ENCODE measurements at regions not wholly inside any gene's neighbourhood (a gene's known extent, or its start where the extent isn't known, plus 50 kb on each side); places are given as distances from the start of the nearest gene placed in this dataset.

- no peak overlapping the region for H3K18ac ChIP-seq (ENCODE audit: insufficient read length, low read depth, low read length)
- H3K9me3 ChIP-seq (ENCODE audit: control insufficient read depth, low read depth, low read length): no peaks in the 10 kb centered on the region
- TF ChIP-seq, protein P1, sequence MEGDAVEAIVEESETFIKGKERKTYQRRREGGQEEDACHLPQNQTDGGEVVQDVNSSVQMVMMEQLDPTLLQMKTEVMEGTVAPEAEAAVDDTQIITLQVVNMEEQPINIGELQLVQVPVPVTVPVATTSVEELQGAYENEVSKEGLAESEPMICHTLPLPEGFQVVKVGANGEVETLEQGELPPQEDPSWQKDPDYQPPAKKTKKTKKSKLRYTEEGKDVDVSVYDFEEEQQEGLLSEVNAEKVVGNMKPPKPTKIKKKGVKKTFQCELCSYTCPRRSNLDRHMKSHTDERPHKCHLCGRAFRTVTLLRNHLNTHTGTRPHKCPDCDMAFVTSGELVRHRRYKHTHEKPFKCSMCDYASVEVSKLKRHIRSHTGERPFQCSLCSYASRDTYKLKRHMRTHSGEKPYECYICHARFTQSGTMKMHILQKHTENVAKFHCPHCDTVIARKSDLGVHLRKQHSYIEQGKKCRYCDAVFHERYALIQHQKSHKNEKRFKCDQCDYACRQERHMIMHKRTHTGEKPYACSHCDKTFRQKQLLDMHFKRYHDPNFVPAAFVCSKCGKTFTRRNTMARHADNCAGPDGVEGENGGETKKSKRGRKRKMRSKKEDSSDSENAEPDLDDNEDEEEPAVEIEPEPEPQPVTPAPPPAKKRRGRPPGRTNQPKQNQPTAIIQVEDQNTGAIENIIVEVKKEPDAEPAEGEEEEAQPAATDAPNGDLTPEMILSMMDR (conservative IDR thresholded peaks at IDR 0.05): no peak
- no peaks in the 10 kb centered on the region for H3K79me1 ChIP-seq (ENCODE audit: insufficient read depth, low read depth, low read length, poor library complexity, severe bottlenecking)
- no peak overlapping the region for H3K27ac ChIP-seq (ENCODE audit: insufficient read length, low read depth, low read length)
- no peak overlapping the region for H4K5ac ChIP-seq (ENCODE audit: insufficient read length, low read depth, low read length)
- no peak overlapping the region for H3K4me2 ChIP-seq (ENCODE audit: insufficient read depth, insufficient read length, low read length)
- no peak overlapping the region for H2BK15ac ChIP-seq (ENCODE audit: low read depth, low read length)
- Mint-ChIP-seq H3K27ac (no peak overlapping the region; a peak in 1 of 7 replicates), H3K4me1 (peaks cover 2 to 5% of the 10 kb centered on the region in 2 experiments; a peak in 2 of 4 replicates), H3K4me3 (no peak overlapping the region), H3K9me3 (peaks cover 9 to 10% of the 10 kb centered on the region in 2 experiments; a peak in 4 of 5 replicates), H3K27me3 (ENCODE audit: low read depth) (no peaks in the 10 kb centered on the region), H3K36me3 (ENCODE audit: insufficient read depth in 1 of 3, low read depth in 3 of 3) (peaks cover 0 to 18% (median 5%) of the 10 kb centered on the region in 3 experiments; a peak in 4 of 7 replicates)
- no peak overlapping the region for H2BK120ac ChIP-seq (ENCODE audit: low read depth, low read length, poor library complexity, severe bottlenecking)
- H2AK5ac ChIP-seq (ENCODE audit: insufficient read length, low read length): no peak overlapping the region
- H4K8ac ChIP-seq (replicated peaks; ENCODE audit: insufficient read length, low read depth, low read length): no peak overlapping the region
- H2BK12ac ChIP-seq (ENCODE audit: insufficient read length, low read depth, low read length): no peak overlapping the region
- no peaks in the 10 kb centered on the region for H4K20me1 ChIP-seq (ENCODE audit: control insufficient read depth, insufficient read depth, insufficient read length)
- no peak overlapping the region for H3K56ac ChIP-seq (ENCODE audit: insufficient read length, low read depth, low read length)
- no peaks in the 10 kb centered on the region for H3K79me2 ChIP-seq (ENCODE audit: insufficient read depth, low read length)
- H3K23ac ChIP-seq (ENCODE audit: insufficient read length, low read depth, low read length): no peak overlapping the region
- H2BK20ac ChIP-seq (ENCODE audit: low read depth, low read length, poor library complexity, severe bottlenecking): no peak overlapping the region
- no peak overlapping the region for H3T11ph ChIP-seq (ENCODE audit: low read length)
- H2BK5ac ChIP-seq (ENCODE audit: insufficient read length, low read length): no peak overlapping the region
- no peak overlapping the region for H3K9ac ChIP-seq (ENCODE audit: extremely low read depth, insufficient read length, low read length)
- no peak overlapping the region for H3K4ac ChIP-seq (ENCODE audit: low read depth, low read length)
- no peak overlapping the region for H3K14ac ChIP-seq (ENCODE audit: insufficient read depth, low read length)
- H3K27me3 ChIP-seq (ENCODE audit: insufficient read depth, low read length): no peaks in the 10 kb centered on the region
- DNase-seq: no peak
- H4K91ac ChIP-seq (ENCODE audit: insufficient read length, low read depth, low read length): no peak overlapping the region
- H2AFZ ChIP-seq (ENCODE audit: low read length): no peak overlapping the region
- no peaks in the 10 kb centered on the region for H3K4me1 ChIP-seq (ENCODE audit: insufficient read depth, low read length)
- H3K23me2 ChIP-seq (ENCODE audit: insufficient read length, low read depth, low read length, poor library complexity, severe bottlenecking): no peaks in the 10 kb centered on the region
Measured at GRCh38 chr13:47306991-47307390, 410.1 kb upstream of the HTR2A start.

Data from H9 (cell line).